ES-I3 (cell line): ENCODE measurements at regions not wholly inside any gene's neighbourhood (a gene's known extent, or its start where the extent isn't known, plus 50 kb on each side); places are given as distances from the start of the nearest gene placed in this dataset.
"Not testable (repeated sequence)": the region's sequence is repeated elsewhere in the genome, so short reads cannot be mapped to it uniquely, and the experiment has no call there.

Source experiments
- H3K36me3 ChIP-seq: 2 replicates; pipeline ENCODE4 v1.6.1; 2013; ENCODE audit warnings: mild to moderate bottlenecking, low read length, control low read depth, moderate library complexity; ENCODE audit not compliant: insufficient read depth
- H3K4me1 ChIP-seq: 2 replicates; pipeline ENCODE4 v1.6.1; 2013; ENCODE audit warnings: mild to moderate bottlenecking, control low read depth, low read length; ENCODE audit not compliant: insufficient read depth
- H3K9ac ChIP-seq: 2 replicates; pipeline ENCODE4 v1.6.1; 2013; ENCODE audit warnings: low read depth, mild to moderate bottlenecking, low read length, moderate library complexity
- H3K9me3 ChIP-seq: 2 replicates; pipeline ENCODE4 v1.6.1; 2013; ENCODE audit warnings: mild to moderate bottlenecking, low read length, moderate library complexity; ENCODE audit not compliant: control insufficient read depth, insufficient read depth

- H3K4me1 ChIP-seq, H3K9me3 ChIP-seq, H3K9ac ChIP-seq, H3K36me3 ChIP-seq: not testable (repeated sequence)
Measured at GRCh38 chrX:96529386-96529785, 155.3 kb upstream of the DIAPH2 start.

DNA sequence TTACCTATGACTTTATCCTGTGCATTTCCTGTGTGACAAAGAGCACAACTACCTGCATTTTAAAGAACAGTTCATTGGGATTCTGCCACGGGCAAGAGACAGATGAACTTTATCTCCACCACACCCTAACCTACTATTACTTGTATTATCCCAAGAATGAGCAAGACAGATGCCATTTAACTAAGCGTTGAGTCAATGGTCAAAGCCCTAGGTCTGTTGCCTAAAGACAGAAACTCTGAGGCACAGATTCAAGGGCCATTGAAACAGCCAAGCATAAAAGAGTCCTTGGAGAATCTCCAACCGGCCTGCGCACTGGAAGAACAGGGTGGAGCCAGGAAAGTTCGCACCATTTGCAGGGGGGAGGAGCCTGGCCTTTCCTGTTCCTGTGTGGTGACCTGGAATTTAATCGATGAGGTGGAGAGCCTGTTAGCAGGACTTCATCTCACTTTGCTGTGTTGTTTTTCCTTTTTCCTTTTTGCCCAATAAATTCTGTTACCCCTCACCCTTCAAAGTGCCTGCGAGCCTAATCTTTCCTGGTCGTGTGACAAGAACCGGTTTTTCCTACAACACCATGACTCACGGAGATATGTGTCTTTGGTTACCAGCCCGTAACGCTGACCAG, 146.4 kb upstream of the DIAPH2 start:
- no peaks in the 10 kb centered on the region for H3K9me3 ChIP-seq
- peaks cover 8% of the 10 kb centered on the region; the same call in 1 of the 2 replicates for H3K4me1 ChIP-seq
- H3K9ac ChIP-seq = no peak overlapping the region
- no peaks in the 10 kb centered on the region for H3K36me3 ChIP-seq

GRCh38 chrX:96540111-96540631, 144.5 kb upstream of the DIAPH2 start:
- Histone ChIP-seq H3K36me3 (no peaks in the 10 kb centered on the region), H3K9me3 (no peaks in the 10 kb centered on the region), H3K9ac (no peak overlapping the region), H3K4me1 (peaks cover 8% of the 10 kb centered on the region; the same call in 1 of the 2 replicates)

GRCh38 chrX:96546281-96546680, 138.4 kb upstream of the DIAPH2 start:
- H3K4me1 ChIP-seq, H3K36me3 ChIP-seq, H3K9ac ChIP-seq, H3K9me3 ChIP-seq: not testable (repeated sequence)

DNA sequence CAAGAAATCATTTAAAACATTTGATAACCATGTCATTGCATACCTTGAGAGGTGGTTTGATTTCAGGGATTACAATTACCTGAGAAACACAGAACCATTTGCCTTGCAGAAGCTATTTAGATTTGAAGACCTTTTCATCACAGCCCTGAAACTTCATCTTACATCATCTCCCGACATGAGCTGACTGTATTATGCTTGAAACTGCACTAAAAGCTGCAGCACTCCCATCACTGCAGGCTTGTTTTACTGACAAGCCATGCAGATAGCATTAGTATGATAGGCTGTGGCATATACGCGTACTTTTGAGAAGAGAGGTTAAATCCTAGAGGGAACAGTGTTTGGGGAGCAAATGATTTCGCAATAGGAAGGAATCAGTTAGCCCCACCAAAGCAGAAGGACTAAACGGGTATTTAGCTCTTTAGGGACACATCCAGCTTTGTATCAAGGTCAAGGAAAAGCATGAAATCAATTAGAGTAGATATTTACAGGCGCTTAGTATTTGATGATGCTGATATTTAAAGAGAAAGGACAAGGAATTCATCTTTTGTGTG, 133.2 kb upstream of the DIAPH2 start:
- Histone ChIP-seq H3K36me3 (no peaks in the 10 kb centered on the region), H3K9me3 (no peaks in the 10 kb centered on the region), H3K4me1 (peaks cover 8% of the 10 kb centered on the region), H3K9ac (no peak overlapping the region)

- H3K9ac ChIP-seq = no peak overlapping the region
Measured at GRCh38 chrX:96556886-96557285, 127.8 kb upstream of the DIAPH2 start.

DNA sequence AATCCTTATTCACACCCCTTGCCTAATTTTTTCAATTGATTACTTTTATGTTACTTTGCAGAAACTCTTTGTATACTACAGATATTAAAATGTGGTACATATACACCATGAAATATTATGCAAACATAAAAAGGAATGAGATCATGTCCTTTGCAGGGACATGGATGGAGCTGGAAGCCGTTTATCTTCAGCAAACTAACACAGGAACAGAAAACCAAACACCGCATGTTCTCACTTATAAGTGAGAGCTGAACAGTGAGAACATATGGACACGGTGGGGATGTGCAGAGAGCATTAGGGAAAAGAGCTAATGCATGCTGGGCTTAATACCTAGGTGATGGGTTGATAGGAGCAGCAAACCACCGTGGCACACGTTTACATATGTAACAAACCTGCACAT, 123.5 kb upstream of the DIAPH2 start:
- not testable (repeated sequence) for H3K9me3 ChIP-seq, H3K4me1 ChIP-seq, H3K36me3 ChIP-seq, H3K9ac ChIP-seq

More at GRCh38 chrX:96556886-96557285, 127.8 kb upstream of the DIAPH2 start:
- Histone ChIP-seq H3K9me3 (no peaks in the 10 kb centered on the region), H3K36me3 (no peaks in the 10 kb centered on the region), H3K4me1 (no peaks in the 10 kb centered on the region)

DNA sequence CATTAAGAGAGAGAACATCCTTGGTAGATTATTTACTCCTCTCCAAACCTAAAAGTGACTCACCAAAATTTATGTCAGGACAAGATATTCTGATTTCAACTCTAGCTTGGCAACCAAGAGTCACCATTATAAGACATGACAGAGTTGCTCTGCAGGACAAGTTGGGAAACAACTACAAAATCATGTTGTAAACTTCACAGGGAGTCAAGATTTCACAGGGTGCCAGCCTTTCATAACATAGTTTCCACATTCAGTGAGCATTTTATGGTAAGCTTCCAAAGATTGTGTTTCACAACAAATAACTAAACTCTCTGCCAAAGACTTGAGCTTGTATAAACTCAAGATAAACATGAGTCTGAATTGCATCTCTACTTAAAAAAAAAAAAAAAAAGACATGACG, 121.0 kb upstream of the DIAPH2 start:
- H3K9ac ChIP-seq = no peak overlapping the region
- no peaks in the 10 kb centered on the region for H3K4me1 ChIP-seq
- no peaks in the 10 kb centered on the region for H3K9me3 ChIP-seq
- no peaks in the 10 kb centered on the region for H3K36me3 ChIP-seq

GRCh38 chrX:96564595-96564994, 120.0 kb upstream of the DIAPH2 start:
- no peak overlapping the region for H3K9ac ChIP-seq
- H3K4me1 ChIP-seq = no peaks in the 10 kb centered on the region
- H3K36me3 ChIP-seq = no peaks in the 10 kb centered on the region
- no peaks in the 10 kb centered on the region for H3K9me3 ChIP-seq

- Histone ChIP-seq H3K4me1 (0 out of 2 replicates have a peak, but pooled peaks cover 3% of the 10 kb centered on the region), H3K36me3 (no peaks in the 10 kb centered on the region), H3K9ac (no peak overlapping the region), H3K9me3 (no peaks in the 10 kb centered on the region)
Measured at GRCh38 chrX:96566878-96567277, 117.8 kb upstream of the DIAPH2 start.

- Histone ChIP-seq H3K9me3 (no peaks in the 10 kb centered on the region), H3K4me1 (0 out of 2 replicates have a peak, but pooled peaks cover 3% of the 10 kb centered on the region), H3K36me3 (no peaks in the 10 kb centered on the region), H3K9ac (no peak overlapping the region)
Measured at GRCh38 chrX:96568071-96568470, 116.6 kb upstream of the DIAPH2 start.

DNA sequence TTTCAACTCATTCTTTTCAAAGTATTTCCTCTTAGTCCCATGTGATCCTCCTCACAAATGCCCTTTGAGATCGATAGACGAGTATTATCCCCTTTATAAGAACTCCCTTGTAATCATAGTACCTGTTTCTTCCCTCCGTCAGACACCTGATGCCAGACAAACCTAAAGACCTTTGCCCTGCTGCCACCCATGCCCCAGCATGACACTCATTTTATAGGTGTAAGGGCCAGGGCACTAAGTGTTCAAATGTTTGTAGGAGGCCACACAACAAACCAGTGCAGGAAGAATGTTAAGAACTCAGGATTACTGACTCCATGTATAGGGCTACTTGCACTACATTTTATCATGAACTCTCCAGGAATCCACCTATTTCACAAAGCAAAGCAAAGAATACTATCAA, 115.6 kb upstream of the DIAPH2 start:
- 0 out of 2 replicates have a peak, but pooled peaks cover 3% of the 10 kb centered on the region for H3K4me1 ChIP-seq
- H3K36me3 ChIP-seq = no peaks in the 10 kb centered on the region
- H3K9me3 ChIP-seq = no peaks in the 10 kb centered on the region
- no peak overlapping the region for H3K9ac ChIP-seq

DNA sequence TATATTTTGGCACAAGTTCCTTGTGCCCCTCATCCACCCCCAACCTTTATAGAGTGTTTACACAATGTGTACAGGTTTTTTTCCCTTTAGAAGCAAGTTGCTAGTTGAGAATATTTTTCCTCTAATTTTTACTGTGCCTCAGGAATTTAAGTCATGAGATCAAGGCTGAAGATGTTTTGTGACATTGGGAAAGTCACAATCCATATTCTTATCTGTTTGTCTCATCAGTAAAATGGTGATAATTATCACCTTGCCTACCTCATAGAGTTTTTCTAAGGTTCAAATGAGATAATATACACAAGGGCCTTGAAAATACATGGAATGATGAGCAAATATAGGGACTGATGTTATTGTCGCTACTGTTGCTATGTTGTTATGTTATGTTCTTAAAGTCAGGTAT, 109.6 kb upstream of the DIAPH2 start:
- H3K4me1 ChIP-seq = 0 out of 2 replicates have a peak, but pooled peaks cover 3% of the 10 kb centered on the region
- no peak overlapping the region for H3K9ac ChIP-seq
- H3K36me3 ChIP-seq = no peaks in the 10 kb centered on the region
- H3K9me3 ChIP-seq = no peaks in the 10 kb centered on the region

- Histone ChIP-seq H3K9me3 (no peaks in the 10 kb centered on the region), H3K4me1 (no peaks in the 10 kb centered on the region), H3K36me3 (no peaks in the 10 kb centered on the region), H3K9ac (no peak overlapping the region)
Measured at GRCh38 chrX:96576368-96576767, 108.3 kb upstream of the DIAPH2 start.

- no peaks in the 10 kb centered on the region for H3K4me1 ChIP-seq
- no peak overlapping the region for H3K9ac ChIP-seq
- H3K9me3 ChIP-seq = no peaks in the 10 kb centered on the region
- H3K36me3 ChIP-seq = no peaks in the 10 kb centered on the region
Measured at GRCh38 chrX:96578781-96579180, 105.9 kb upstream of the DIAPH2 start.
